Fibroblast of villous mesenchyme (primary cell): ENCODE measurements at regions not wholly inside any gene's neighbourhood (a gene's known extent, or its start where the extent isn't known, plus 50 kb on each side); places are given as distances from the start of the nearest gene placed in this dataset.
"Not testable (repeated sequence)": the region's sequence is repeated elsewhere in the genome, so short reads cannot be mapped to it uniquely, and the experiment has no call there.

Experiments
- DNase-seq: peaks from one replicate; pipeline ENCODE4 v3.0.0-alpha.2; 2010; ENCODE audit warnings: low read depth
- H3K4me3 ChIP-seq: 2 replicates; pipeline ENCODE4 v1.5.1; 2011; ENCODE audit warnings: low read depth, mild to moderate bottlenecking, low read length
- CTCF ChIP-seq: IDR thresholded peaks from 2 replicates; pipeline ENCODE4 v1.5.1; 2012; ENCODE audit warnings: low read depth, mild to moderate bottlenecking, low read length; ENCODE audit not compliant: insufficient read depth

GRCh38 chr11:38543311-38543710, 1945.3 kb upstream of the RAG2 start:
- TF ChIP-seq CTCF = no peak
- DNase-seq = peak; percentile 10

GRCh38 chr11:38538866-38539680, 1941.0 kb upstream of the RAG2 start:
- no peak for TF ChIP-seq CTCF
- no peak overlapping the region for H3K4me3 ChIP-seq
- no peak for DNase-seq

More at GRCh38 chr11:38543311-38543710, 1945.3 kb upstream of the RAG2 start:
- H3K4me3 ChIP-seq = no peak overlapping the region

- no peak for DNase-seq
- TF ChIP-seq CTCF = no peak
- H3K4me3 ChIP-seq = no peak overlapping the region
These were observed 1932.2 kb upstream of the RAG2 start for GRCh38 chr11:38530226-38530625.

- DNase-seq = no peak
- H3K4me3 ChIP-seq = no peak overlapping the region
- TF ChIP-seq CTCF = no peak
These were observed 1926.9 kb upstream of the RAG2 start for GRCh38 chr11:38524945-38525344.

- DNase-seq = no peak
- no peak overlapping the region for H3K4me3 ChIP-seq
- TF ChIP-seq CTCF = no peak
These were observed 1920.0 kb upstream of the RAG2 start for GRCh38 chr11:38517991-38518390.

- not testable (repeated sequence) for H3K4me3 ChIP-seq, DNase-seq
These were observed 1914.8 kb upstream of the RAG2 start for GRCh38 chr11:38512830-38513229.

- DNase-seq = no peak
- no peak for TF ChIP-seq CTCF
These were observed 1912.0 kb upstream of the RAG2 start for GRCh38 chr11:38510041-38510440.

More at GRCh38 chr11:38510041-38510440, 1912.0 kb upstream of the RAG2 start:
- no peak overlapping the region for H3K4me3 ChIP-seq
